HL-60 (cell line): ENCODE measurements at regions not wholly inside any gene's neighbourhood (a gene's known extent, or its start where the extent isn't known, plus 50 kb on each side); places are given as distances from the start of the nearest gene placed in this dataset.

Experiments used
- DNase-seq, 2 experiments: peaks; one replicate each; pipeline ENCODE4 v3.0.0-alpha.2; 2010 to 2020; ENCODE audit warnings: low read depth in 1 of 2, low spot score in 1 of 2
- H3K27ac ChIP-seq: fragments of 250-450 bp; sonication (Bioruptor Pico); replicated peaks from 2 replicates; pipeline ENCODE4 v1.5.1; 2020; ENCODE audit warnings: mild to moderate bottlenecking, moderate library complexity
- H3K27me3 ChIP-seq: fragments of 250-450 bp; sonication (Bioruptor Pico); 2 replicates; pipeline ENCODE4 v1.5.1; 2021; ENCODE audit warnings: mild to moderate bottlenecking, moderate library complexity; ENCODE audit not compliant: insufficient read depth, poor library complexity, severe bottlenecking
- H3K4me3 ChIP-seq: replicated peaks from 2 replicates; pipeline ENCODE4 v1.5.1; 2011; ENCODE audit warnings: mild to moderate bottlenecking, control low read depth, low read length; ENCODE audit not compliant: insufficient read depth
- GABPA ChIP-seq: IDR thresholded peaks from 2 replicates; pipeline ENCODE4 v1.6.1; 2012; ENCODE audit warnings: low read depth
- POLR2AphosphoS5 ChIP-seq: IDR thresholded peaks from 2 replicates; pipeline ENCODE4 v1.6.1; 2012; ENCODE audit warnings: low read depth
- SPI1 ChIP-seq: IDR thresholded peaks from 2 replicates; pipeline ENCODE4 v1.6.1; 2012; ENCODE audit warnings: low read depth, mild to moderate bottlenecking, borderline replicate concordance
- TF ChIP-seq, protein P1 (sequence below): IDR thresholded peaks from 2 replicates; pipeline ENCODE4 v1.6.1; 2012; ENCODE audit warnings: low read depth; ENCODE audit not compliant: insufficient replicate concordance
- TF ChIP-seq, protein P2 (sequence below): IDR thresholded peaks from one replicate; pipeline ENCODE4 v1.5.1; 2011; ENCODE audit warnings: low read length, control low read depth, inconsistent platforms; ENCODE audit not compliant: insufficient read depth

DNA sequence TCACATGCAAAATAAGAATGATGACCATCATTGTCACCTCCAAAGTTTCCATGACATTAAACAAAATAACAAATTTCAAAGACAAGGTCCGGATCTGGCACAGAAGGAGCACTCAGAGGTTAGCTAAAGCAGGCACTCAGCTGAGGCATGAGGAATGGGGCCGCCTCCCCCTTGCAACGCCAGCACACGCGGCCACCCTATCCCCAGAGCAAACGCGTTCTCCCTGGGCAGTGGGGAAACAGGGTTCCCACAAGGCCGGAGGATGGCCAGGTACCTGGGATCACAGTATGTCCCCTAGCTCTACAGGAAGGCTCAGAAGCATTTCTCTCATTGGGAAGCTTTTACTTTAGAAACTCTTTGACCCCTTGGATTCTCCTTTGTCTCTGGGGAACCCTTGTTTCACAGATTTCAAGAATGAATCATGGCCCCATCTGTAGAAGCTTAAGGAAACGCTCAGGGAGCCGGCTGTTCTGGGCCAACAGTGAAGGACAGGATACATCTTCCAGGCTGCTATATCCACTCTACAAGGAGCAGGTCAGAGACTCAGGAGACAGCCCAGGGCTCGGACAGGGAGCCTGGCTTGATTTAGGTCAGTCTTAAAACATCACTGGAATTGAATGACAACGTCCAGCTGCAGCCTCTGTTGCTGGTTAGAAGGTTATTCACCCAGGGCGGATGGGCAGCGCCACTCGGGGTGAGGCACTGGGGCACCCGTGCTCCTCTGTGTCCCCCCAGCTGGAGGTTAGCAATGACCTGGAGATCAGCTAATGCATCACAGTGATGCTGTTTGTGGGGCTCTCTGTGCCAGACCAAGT, 496.4 kb downstream of the NPHP4 start:
- Histone ChIP-seq H3K27ac (no peak overlapping the region), H3K27me3 (peaks cover 3% of the 10 kb centered on the region), H3K4me3 (no peak overlapping the region)
- TF ChIP-seq, protein P1, sequence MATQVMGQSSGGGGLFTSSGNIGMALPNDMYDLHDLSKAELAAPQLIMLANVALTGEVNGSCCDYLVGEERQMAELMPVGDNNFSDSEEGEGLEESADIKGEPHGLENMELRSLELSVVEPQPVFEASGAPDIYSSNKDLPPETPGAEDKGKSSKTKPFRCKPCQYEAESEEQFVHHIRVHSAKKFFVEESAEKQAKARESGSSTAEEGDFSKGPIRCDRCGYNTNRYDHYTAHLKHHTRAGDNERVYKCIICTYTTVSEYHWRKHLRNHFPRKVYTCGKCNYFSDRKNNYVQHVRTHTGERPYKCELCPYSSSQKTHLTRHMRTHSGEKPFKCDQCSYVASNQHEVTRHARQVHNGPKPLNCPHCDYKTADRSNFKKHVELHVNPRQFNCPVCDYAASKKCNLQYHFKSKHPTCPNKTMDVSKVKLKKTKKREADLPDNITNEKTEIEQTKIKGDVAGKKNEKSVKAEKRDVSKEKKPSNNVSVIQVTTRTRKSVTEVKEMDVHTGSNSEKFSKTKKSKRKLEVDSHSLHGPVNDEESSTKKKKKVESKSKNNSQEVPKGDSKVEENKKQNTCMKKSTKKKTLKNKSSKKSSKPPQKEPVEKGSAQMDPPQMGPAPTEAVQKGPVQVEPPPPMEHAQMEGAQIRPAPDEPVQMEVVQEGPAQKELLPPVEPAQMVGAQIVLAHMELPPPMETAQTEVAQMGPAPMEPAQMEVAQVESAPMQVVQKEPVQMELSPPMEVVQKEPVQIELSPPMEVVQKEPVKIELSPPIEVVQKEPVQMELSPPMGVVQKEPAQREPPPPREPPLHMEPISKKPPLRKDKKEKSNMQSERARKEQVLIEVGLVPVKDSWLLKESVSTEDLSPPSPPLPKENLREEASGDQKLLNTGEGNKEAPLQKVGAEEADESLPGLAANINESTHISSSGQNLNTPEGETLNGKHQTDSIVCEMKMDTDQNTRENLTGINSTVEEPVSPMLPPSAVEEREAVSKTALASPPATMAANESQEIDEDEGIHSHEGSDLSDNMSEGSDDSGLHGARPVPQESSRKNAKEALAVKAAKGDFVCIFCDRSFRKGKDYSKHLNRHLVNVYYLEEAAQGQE, result no peak
- TF ChIP-seq SPI1 (no peak), POLR2AphosphoS5 (no peak), GABPA (no peak)
- TF ChIP-seq, protein P2, sequence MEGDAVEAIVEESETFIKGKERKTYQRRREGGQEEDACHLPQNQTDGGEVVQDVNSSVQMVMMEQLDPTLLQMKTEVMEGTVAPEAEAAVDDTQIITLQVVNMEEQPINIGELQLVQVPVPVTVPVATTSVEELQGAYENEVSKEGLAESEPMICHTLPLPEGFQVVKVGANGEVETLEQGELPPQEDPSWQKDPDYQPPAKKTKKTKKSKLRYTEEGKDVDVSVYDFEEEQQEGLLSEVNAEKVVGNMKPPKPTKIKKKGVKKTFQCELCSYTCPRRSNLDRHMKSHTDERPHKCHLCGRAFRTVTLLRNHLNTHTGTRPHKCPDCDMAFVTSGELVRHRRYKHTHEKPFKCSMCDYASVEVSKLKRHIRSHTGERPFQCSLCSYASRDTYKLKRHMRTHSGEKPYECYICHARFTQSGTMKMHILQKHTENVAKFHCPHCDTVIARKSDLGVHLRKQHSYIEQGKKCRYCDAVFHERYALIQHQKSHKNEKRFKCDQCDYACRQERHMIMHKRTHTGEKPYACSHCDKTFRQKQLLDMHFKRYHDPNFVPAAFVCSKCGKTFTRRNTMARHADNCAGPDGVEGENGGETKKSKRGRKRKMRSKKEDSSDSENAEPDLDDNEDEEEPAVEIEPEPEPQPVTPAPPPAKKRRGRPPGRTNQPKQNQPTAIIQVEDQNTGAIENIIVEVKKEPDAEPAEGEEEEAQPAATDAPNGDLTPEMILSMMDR, result no peak
- DNase-seq, result no peak

DNA sequence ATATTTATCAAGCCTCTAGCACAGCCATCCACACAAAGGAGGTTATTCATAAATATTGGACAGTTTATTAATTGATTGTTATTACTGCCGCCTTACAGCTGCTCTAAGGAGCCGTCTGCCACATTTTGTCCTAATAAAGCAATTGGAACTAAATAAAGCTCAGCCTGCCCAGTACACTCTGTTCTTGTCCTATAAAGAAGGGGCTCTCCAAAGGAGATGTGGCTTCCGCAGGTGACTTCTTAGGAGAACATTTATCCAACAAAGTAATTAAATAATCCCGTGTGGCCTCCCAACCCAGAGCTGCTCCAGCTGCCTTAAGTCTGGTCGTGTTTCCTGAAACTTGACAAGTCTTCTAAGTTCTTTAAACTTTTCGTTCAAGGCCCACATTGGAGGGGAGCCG, 497.7 kb downstream of the NPHP4 start:
- Histone ChIP-seq H3K27ac (no peak overlapping the region), H3K4me3 (no peak overlapping the region), H3K27me3 (peaks cover 3% of the 10 kb centered on the region)
- DNase-seq, result no peak
- TF ChIP-seq, protein P2, result no peak
- TF ChIP-seq POLR2AphosphoS5 (no peak), GABPA (no peak), SPI1 (no peak)
- TF ChIP-seq, protein P1, result no peak

DNA sequence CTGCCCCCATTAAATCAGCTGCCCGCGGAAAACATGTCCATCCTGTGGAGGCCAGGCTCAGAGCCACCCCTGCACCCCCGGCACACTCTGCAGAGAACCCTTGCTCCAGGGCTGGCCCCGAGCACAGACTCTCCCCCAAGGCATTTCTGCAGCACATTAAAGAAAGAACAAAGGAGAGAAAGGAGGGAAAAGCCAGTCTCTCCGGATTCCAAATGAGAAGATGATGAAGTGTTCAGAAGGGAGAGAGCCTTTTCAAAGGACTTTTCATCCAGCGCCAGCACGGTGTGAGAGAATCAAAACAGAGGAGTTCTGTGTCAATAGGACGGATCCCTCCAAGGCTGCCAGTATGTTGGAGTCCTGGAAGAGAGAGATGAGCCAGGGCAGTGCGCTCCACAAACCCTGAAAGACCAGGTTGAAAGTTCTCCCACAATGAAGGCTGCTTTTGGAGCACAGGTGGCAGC, 498.3 kb downstream of the NPHP4 start:
- no peak overlapping the region for H3K4me3 ChIP-seq
- TF ChIP-seq POLR2AphosphoS5 (no peak), GABPA (no peak), SPI1 (no peak)
- TF ChIP-seq, protein P1, result no peak
- TF ChIP-seq, protein P2, result no peak
- no peak for DNase-seq
- H3K27me3 ChIP-seq, result peaks cover 3% of the 10 kb centered on the region
- no peak overlapping the region for H3K27ac ChIP-seq
